Kidney epithelial cell (primary cell): ENCODE measurements at regions not wholly inside any gene's neighbourhood (a gene's known extent, or its start where the extent isn't known, plus 50 kb on each side); places are given as distances from the start of the nearest gene placed in this dataset.

Source experiments
- DNase-seq: peaks from one replicate; pipeline ENCODE4 v3.0.0-alpha.2; 2010; ENCODE audit warnings: low read depth
- H3K27me3 ChIP-seq: 2 replicates; pipeline ENCODE4 v1.6.0; 2011; ENCODE audit warnings: low read length; ENCODE audit not compliant: control insufficient read depth, insufficient read depth
- H3K36me3 ChIP-seq: 2 replicates; pipeline ENCODE4 v1.5.1; 2011; ENCODE audit warnings: low read length; ENCODE audit not compliant: control insufficient read depth, insufficient read depth
- H3K4me3 ChIP-seq: 2 replicates; pipeline ENCODE4 v1.5.1; 2011; ENCODE audit warnings: low read depth, mild to moderate bottlenecking, control low read depth, low read length
- CTCF ChIP-seq: IDR thresholded peaks from 2 replicates; pipeline ENCODE4 v1.5.1; 2011; ENCODE audit warnings: mild to moderate bottlenecking, moderate library complexity, low read length, control low read depth, inconsistent platforms; ENCODE audit not compliant: insufficient read depth, poor library complexity, severe bottlenecking

- no peak for DNase-seq
- H3K4me3 ChIP-seq = no peak overlapping the region
- H3K36me3 ChIP-seq = no peaks in the 10 kb centered on the region
- H3K27me3 ChIP-seq = no peaks in the 10 kb centered on the region
- TF ChIP-seq CTCF = no peak
Measured at GRCh38 chr6:66897576-66897975, 1190.5 kb upstream of the EYS start.

DNA sequence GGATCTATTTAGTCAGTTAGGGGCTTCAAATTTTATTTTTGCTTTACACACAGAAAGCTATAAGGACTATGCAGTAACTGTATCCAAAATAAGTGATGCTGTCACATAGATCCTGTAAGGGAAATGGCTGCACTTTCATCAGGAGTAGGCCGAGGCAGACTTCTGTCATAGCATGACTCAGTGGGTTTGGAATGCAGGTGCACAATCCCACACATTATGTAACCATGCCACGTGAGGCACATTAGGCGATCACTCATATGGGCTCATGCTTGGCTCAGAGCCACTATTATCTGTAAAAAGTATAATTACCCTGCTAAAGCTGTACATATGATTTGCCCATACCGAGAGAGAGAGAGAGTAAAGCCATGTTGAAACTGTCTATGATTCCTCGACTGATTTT, 1189.4 kb upstream of the EYS start:
- peak; percentile 9 for DNase-seq
- no peak overlapping the region for H3K4me3 ChIP-seq
- H3K27me3 ChIP-seq = no peaks in the 10 kb centered on the region
- no peaks in the 10 kb centered on the region for H3K36me3 ChIP-seq
- TF ChIP-seq CTCF = no peak

- no peak for TF ChIP-seq CTCF
- DNase-seq = no peak
- no peaks in the 10 kb centered on the region for H3K36me3 ChIP-seq
- no peaks in the 10 kb centered on the region for H3K27me3 ChIP-seq
- H3K4me3 ChIP-seq = no peak overlapping the region
Measured at GRCh38 chr6:66883453-66883852, 1176.4 kb upstream of the EYS start.

- TF ChIP-seq CTCF = no peak
- no peak overlapping the region for H3K4me3 ChIP-seq
- no peaks in the 10 kb centered on the region for H3K27me3 ChIP-seq
- no peaks in the 10 kb centered on the region for H3K36me3 ChIP-seq
- no peak for DNase-seq
Measured at GRCh38 chr6:66866801-66867200, 1159.8 kb upstream of the EYS start.

- Histone ChIP-seq H3K27me3 (no peaks in the 10 kb centered on the region), H3K4me3 (no peak overlapping the region), H3K36me3 (no peaks in the 10 kb centered on the region)
- no peak for TF ChIP-seq CTCF
- no peak for DNase-seq
Measured at GRCh38 chr6:66865771-66866170, 1158.7 kb upstream of the EYS start.

- no peaks in the 10 kb centered on the region for H3K36me3 ChIP-seq
Measured at GRCh38 chr6:66861007-66861541, 1154.0 kb upstream of the EYS start.

More at GRCh38 chr6:66861007-66861541, 1154.0 kb upstream of the EYS start:
- TF ChIP-seq CTCF = no peak
- Histone ChIP-seq H3K27me3 (no peaks in the 10 kb centered on the region), H3K4me3 (no peak overlapping the region)
- DNase-seq = no peak
